H9 (cell line): ENCODE measurements at regions not wholly inside any gene's neighbourhood (a gene's known extent, or its start where the extent isn't known, plus 50 kb on each side); places are given as distances from the start of the nearest gene placed in this dataset.

ENCODE experiments used
- DNase-seq: peaks from one replicate; pipeline ENCODE4 v3.0.0-alpha.2; 2017
- H2AFZ ChIP-seq: one replicate; pipeline ENCODE4 v1.6.1; 2013; ENCODE audit warnings: mild to moderate bottlenecking, low read length, control low read depth, moderate library complexity
- H2AK5ac ChIP-seq: 2 replicates; pipeline ENCODE4 v1.6.1; 2013; ENCODE audit warnings: low read length, control low read depth, mixed read lengths; ENCODE audit not compliant: insufficient read length
- H2BK120ac ChIP-seq: one replicate; pipeline ENCODE4 v1.6.1; 2013; ENCODE audit warnings: low read depth, mild to moderate bottlenecking, low read length, control low read depth, inconsistent platforms; ENCODE audit not compliant: poor library complexity, severe bottlenecking
- H2BK12ac ChIP-seq: 2 replicates; pipeline ENCODE4 v1.6.1; 2013; ENCODE audit warnings: low read length, control low read depth, mixed read lengths, low read depth; ENCODE audit not compliant: insufficient read length
- H2BK15ac ChIP-seq: 2 replicates; pipeline ENCODE4 v1.6.1; 2013; ENCODE audit warnings: low read depth, low read length, control low read depth
- H2BK20ac ChIP-seq: one replicate; pipeline ENCODE4 v1.6.1; 2013; ENCODE audit warnings: low read depth, mild to moderate bottlenecking, low read length, control low read depth, inconsistent platforms; ENCODE audit not compliant: poor library complexity, severe bottlenecking
- H2BK5ac ChIP-seq: 2 replicates; pipeline ENCODE4 v1.6.1; 2013; ENCODE audit warnings: low read length, control low read depth, mixed read lengths; ENCODE audit not compliant: insufficient read length
- H3K14ac ChIP-seq: 2 replicates; pipeline ENCODE4 v1.6.1; 2013; ENCODE audit warnings: low read length, control low read depth; ENCODE audit not compliant: insufficient read depth
- H3K18ac ChIP-seq: 2 replicates; pipeline ENCODE4 v1.6.1; 2013; ENCODE audit warnings: low read depth, mild to moderate bottlenecking, mixed read lengths, low read length, control low read depth; ENCODE audit not compliant: insufficient read length
- H3K23ac ChIP-seq: 2 replicates; pipeline ENCODE4 v1.6.1; 2013; ENCODE audit warnings: low read length, control low read depth, mixed read lengths, low read depth; ENCODE audit not compliant: insufficient read length
- H3K23me2 ChIP-seq: 2 replicates; pipeline ENCODE4 v1.6.1; 2013; ENCODE audit warnings: low read depth, mild to moderate bottlenecking, mixed read lengths, low read length, control low read depth; ENCODE audit not compliant: insufficient read length, poor library complexity, severe bottlenecking
- H3K27ac ChIP-seq: 2 replicates; pipeline ENCODE4 v1.5.1; 2013; ENCODE audit warnings: low read length, control low read depth, mixed read lengths, low read depth; ENCODE audit not compliant: insufficient read length
- H3K27me3 ChIP-seq: 2 replicates; pipeline ENCODE4 v1.6.1; 2013; ENCODE audit warnings: low read length, control low read depth, inconsistent platforms; ENCODE audit not compliant: insufficient read depth
- H3K4ac ChIP-seq: 2 replicates; pipeline ENCODE4 v1.6.1; 2013; ENCODE audit warnings: low read depth, mild to moderate bottlenecking, control low read depth, inconsistent platforms, low read length, moderate library complexity
- H3K4me1 ChIP-seq: 2 replicates; pipeline ENCODE4 v1.6.1; 2013; ENCODE audit warnings: low read length, control low read depth, inconsistent platforms; ENCODE audit not compliant: insufficient read depth
- H3K4me2 ChIP-seq: 2 replicates; pipeline ENCODE4 v1.6.1; 2013; ENCODE audit warnings: low read length, control low read depth, mixed read lengths; ENCODE audit not compliant: insufficient read length, insufficient read depth
- H3K56ac ChIP-seq: 2 replicates; pipeline ENCODE4 v1.6.1; 2013; ENCODE audit warnings: low read depth, mild to moderate bottlenecking, mixed read lengths, low read length, control low read depth; ENCODE audit not compliant: insufficient read length
- H3K79me1 ChIP-seq: 2 replicates; pipeline ENCODE4 v1.6.1; 2013; ENCODE audit warnings: low read depth, mild to moderate bottlenecking, moderate library complexity, low read length, control low read depth, inconsistent platforms; ENCODE audit not compliant: insufficient read depth, poor library complexity, severe bottlenecking
- H3K79me2 ChIP-seq: 2 replicates; pipeline ENCODE4 v1.6.1; 2013; ENCODE audit warnings: low read length, control low read depth, inconsistent platforms; ENCODE audit not compliant: insufficient read depth
- H3K9ac ChIP-seq: 2 replicates; pipeline ENCODE4 v1.6.1; 2013; ENCODE audit warnings: low read length, control low read depth, mixed read lengths; ENCODE audit not compliant: insufficient read length; ENCODE audit errors: extremely low read depth
- H3K9me3 ChIP-seq: one replicate; pipeline ENCODE4 v1.6.1; 2013; ENCODE audit warnings: low read depth, low read length, inconsistent platforms; ENCODE audit not compliant: control insufficient read depth
- H3T11ph ChIP-seq: one replicate; pipeline ENCODE4 v1.6.1; 2013; ENCODE audit warnings: mild to moderate bottlenecking, low read length, control low read depth, inconsistent platforms
- H4K20me1 ChIP-seq: one replicate; pipeline ENCODE4 v1.6.1; 2013; ENCODE audit not compliant: control insufficient read depth, insufficient read length, insufficient read depth
- H4K5ac ChIP-seq: 2 replicates; pipeline ENCODE4 v1.6.1; 2013; ENCODE audit warnings: low read depth, mild to moderate bottlenecking, mixed read lengths, low read length, control low read depth; ENCODE audit not compliant: insufficient read length
- H4K8ac ChIP-seq: replicated peaks from 2 replicates; pipeline ENCODE4 v1.6.1; 2013; ENCODE audit warnings: low read length, control low read depth, mixed read lengths, low read depth; ENCODE audit not compliant: insufficient read length
- H4K91ac ChIP-seq: 2 replicates; pipeline ENCODE4 v1.6.1; 2013; ENCODE audit warnings: low read depth, mild to moderate bottlenecking, moderate library complexity, mixed read lengths, low read length, control low read depth; ENCODE audit not compliant: insufficient read length
- H3K27ac Mint-ChIP-seq, 3 experiments: 2 replicates in 2 of 3; 3 replicates in 1 of 3; pipeline ENCODE4 v1.8.0; 2020 to 2021; ENCODE audit warnings: mixed read lengths in 3 of 3, mild to moderate bottlenecking in 1 of 3, moderate library complexity in 1 of 3
- H3K27me3 Mint-ChIP-seq: 2 replicates; pipeline ENCODE4 v1.8.0; 2021; ENCODE audit warnings: low read depth, mild to moderate bottlenecking, moderate library complexity, mixed read lengths
- H3K36me3 Mint-ChIP-seq, 3 experiments: 2 replicates in 2 of 3; 3 replicates in 1 of 3; pipeline ENCODE4 v1.8.0; 2020 to 2021; ENCODE audit warnings: low read depth in 3 of 3, mixed read lengths in 3 of 3; ENCODE audit not compliant: insufficient read depth in 1 of 3
- H3K4me1 Mint-ChIP-seq, 2 experiments: 2 replicates each; pipeline ENCODE4 v1.8.0; 2020; ENCODE audit warnings: mixed read lengths in 2 of 2
- H3K4me3 Mint-ChIP-seq, 2 experiments: 2 replicates in 1 of 2; 3 replicates in 1 of 2; pipeline ENCODE4 v1.8.0; 2020 to 2021; ENCODE audit warnings: mild to moderate bottlenecking in 2 of 2, mixed read lengths in 2 of 2, moderate library complexity in 1 of 2
- H3K9me3 Mint-ChIP-seq, 2 experiments: 2 replicates in 1 of 2; 3 replicates in 1 of 2; pipeline ENCODE4 v1.8.0; 2020; ENCODE audit warnings: mild to moderate bottlenecking in 2 of 2, mixed read lengths in 2 of 2, moderate library complexity in 1 of 2
- WGBS: extraction: QIAGEN DNeasy Blood & Tissue Kit; methylation state at CpG from one replicate; pipeline ENCODE4 v1.1.7; 2013; ENCODE audit warnings: missing lambda C conversion rate, low lambda C conversion rate, mixed read lengths; ENCODE audit not compliant: insufficient read length; ENCODE audit errors: extremely low coverage; 5-methylcytosine and 5-hydroxymethylcytosine counted together
- TF ChIP-seq, protein P1 (sequence below): fragments of 200-600 bp; sonication (generic); conservative IDR thresholded peaks from 3 replicates; pipeline ENCODE4 v1.8.0; 2021; ENCODE audit warnings: antibody characterized with exemption, mild to moderate bottlenecking

DNA sequence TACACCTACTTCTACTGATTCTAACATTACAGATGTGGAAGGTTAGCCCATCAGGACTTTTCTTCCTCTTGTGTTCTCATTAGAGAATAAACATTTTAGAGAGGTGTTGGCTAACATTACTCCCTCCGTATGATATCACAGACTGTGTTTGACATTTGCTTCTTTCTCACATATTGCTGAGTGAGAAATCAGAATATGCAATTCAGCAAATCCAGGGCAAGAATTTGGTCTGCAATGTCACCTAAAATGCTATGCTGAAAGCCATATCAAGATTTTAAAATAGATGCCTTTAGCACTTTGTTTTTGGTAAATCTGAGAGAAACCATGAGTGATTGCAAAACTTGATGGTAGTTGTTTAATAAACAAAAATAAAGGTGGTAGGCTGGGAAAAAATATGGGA lies 319.1 kb downstream of the C4orf33 start:
- Histone ChIP-seq H3K56ac (no peak overlapping the region), H3K9ac (no peak overlapping the region), H2BK12ac (no peak overlapping the region), H3K27me3 (no peaks in the 10 kb centered on the region), H2BK20ac (no peak overlapping the region), H3T11ph (no peak overlapping the region), H4K20me1 (no peaks in the 10 kb centered on the region), H2AFZ (no peak overlapping the region), H3K27ac (no peak overlapping the region), H3K14ac (no peak overlapping the region), H3K79me2 (no peaks in the 10 kb centered on the region), H3K18ac (no peak overlapping the region), H4K91ac (no peak overlapping the region), H3K79me1 (no peaks in the 10 kb centered on the region), H2BK5ac (no peak overlapping the region), H3K4ac (no peak overlapping the region), H3K4me2 (no peak overlapping the region), H4K8ac (no peak overlapping the region), H4K5ac (no peak overlapping the region), H2BK15ac (no peak overlapping the region), H3K9me3 (no peaks in the 10 kb centered on the region), H3K4me1 (no peaks in the 10 kb centered on the region), H2BK120ac (no peak overlapping the region), H3K23me2 (no peaks in the 10 kb centered on the region), H2AK5ac (no peak overlapping the region), H3K23ac (no peak overlapping the region)
- no peak for DNase-seq
- H3K27ac Mint-ChIP-seq: no peak overlapping the region
- no CpG with 5 or more reads among the region's 1 CpG for WGBS
- no peak overlapping the region for H3K4me3 Mint-ChIP-seq
- no peaks in the 10 kb centered on the region for H3K27me3 Mint-ChIP-seq
- peaks cover 0 to 2% (median 0%) of the 10 kb centered on the region in 3 experiments; a peak in 1 of 7 replicates for H3K36me3 Mint-ChIP-seq
- H3K4me1 Mint-ChIP-seq: no peaks in the 10 kb centered on the region
- TF ChIP-seq, protein P1, sequence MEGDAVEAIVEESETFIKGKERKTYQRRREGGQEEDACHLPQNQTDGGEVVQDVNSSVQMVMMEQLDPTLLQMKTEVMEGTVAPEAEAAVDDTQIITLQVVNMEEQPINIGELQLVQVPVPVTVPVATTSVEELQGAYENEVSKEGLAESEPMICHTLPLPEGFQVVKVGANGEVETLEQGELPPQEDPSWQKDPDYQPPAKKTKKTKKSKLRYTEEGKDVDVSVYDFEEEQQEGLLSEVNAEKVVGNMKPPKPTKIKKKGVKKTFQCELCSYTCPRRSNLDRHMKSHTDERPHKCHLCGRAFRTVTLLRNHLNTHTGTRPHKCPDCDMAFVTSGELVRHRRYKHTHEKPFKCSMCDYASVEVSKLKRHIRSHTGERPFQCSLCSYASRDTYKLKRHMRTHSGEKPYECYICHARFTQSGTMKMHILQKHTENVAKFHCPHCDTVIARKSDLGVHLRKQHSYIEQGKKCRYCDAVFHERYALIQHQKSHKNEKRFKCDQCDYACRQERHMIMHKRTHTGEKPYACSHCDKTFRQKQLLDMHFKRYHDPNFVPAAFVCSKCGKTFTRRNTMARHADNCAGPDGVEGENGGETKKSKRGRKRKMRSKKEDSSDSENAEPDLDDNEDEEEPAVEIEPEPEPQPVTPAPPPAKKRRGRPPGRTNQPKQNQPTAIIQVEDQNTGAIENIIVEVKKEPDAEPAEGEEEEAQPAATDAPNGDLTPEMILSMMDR: no peak
- H3K9me3 Mint-ChIP-seq: no peaks in the 10 kb centered on the region
